ENCODE measurements at regions not wholly inside any gene's neighbourhood (a gene's known extent, or its start where the extent isn't known, plus 50 kb on each side); places are given as distances from the start of the nearest gene placed in this dataset.

DNA sequence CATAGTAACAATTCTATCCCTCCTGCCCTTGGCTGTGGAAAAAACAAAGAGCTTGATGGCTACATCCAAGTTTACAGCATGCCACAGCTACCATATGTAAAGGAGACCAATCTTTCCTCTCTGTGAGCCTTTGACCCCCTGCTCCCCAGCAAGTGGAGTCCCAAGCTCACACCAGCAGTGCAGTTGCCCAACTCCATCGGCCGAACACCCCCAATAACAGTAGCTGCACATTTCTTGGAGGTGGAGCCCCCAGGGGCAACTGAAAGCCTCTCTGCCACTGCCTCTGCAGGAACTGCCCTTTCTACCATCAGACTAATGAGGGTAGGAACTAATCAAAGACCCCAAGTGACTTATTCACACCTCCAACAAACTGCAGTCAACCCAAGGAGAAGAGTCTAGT, 81.0 kb upstream of the TCEAL2 start:
- no peaks in the 10 kb centered on the region for H3K9me3 ChIP-seq (ENCODE audit: control insufficient read depth in 1 of 2, insufficient read depth in 1 of 2, low read depth in 1 of 2, low read length in 2 of 2)
- TF ChIP-seq ZFX (IDR thresholded peaks at IDR 0.05) (no peak), EZH2phosphoT487 (IDR thresholded peaks at IDR 0.05; ENCODE audit: borderline replicate concordance) (no peak), POLR2AphosphoS5 (IDR thresholded peaks at IDR 0.05; ENCODE audit: low read depth, low read length) (no peak), TCF7L2 (IDR thresholded peaks at IDR 0.05; ENCODE audit: borderline replicate concordance, extremely low read depth, insufficient read depth, insufficient read length) (no peak)
- TF ChIP-seq, protein P1, sequence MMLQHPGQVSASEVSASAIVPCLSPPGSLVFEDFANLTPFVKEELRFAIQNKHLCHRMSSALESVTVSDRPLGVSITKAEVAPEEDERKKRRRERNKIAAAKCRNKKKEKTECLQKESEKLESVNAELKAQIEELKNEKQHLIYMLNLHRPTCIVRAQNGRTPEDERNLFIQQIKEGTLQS (IDR thresholded peaks at IDR 0.05), result no peak
- TF ChIP-seq, protein P2, sequence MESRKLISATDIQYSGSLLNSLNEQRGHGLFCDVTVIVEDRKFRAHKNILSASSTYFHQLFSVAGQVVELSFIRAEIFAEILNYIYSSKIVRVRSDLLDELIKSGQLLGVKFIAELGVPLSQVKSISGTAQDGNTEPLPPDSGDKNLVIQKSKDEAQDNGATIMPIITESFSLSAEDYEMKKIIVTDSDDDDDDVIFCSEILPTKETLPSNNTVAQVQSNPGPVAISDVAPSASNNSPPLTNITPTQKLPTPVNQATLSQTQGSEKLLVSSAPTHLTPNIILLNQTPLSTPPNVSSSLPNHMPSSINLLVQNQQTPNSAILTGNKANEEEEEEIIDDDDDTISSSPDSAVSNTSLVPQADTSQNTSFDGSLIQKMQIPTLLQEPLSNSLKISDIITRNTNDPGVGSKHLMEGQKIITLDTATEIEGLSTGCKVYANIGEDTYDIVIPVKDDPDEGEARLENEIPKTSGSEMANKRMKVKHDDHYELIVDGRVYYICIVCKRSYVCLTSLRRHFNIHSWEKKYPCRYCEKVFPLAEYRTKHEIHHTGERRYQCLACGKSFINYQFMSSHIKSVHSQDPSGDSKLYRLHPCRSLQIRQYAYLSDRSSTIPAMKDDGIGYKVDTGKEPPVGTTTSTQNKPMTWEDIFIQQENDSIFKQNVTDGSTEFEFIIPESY (IDR thresholded peaks at IDR 0.05; ENCODE audit: extremely low read depth, insufficient replicate concordance, low read length), result no peak
- no peaks in the 10 kb centered on the region for H4K20me1 ChIP-seq (ENCODE audit: insufficient read depth)
- intact Hi-C loops (cut with micrococcal nuclease), result no loop called here
- H3K4me2 ChIP-seq (ENCODE audit: low read length), result no peak overlapping the region
- no peaks in the 10 kb centered on the region for H3K9me2 ChIP-seq (ENCODE audit: insufficient read depth)
- DNase-seq (ENCODE audit: low read depth, low spot score) (no peak), ATAC-seq (no peak)
- RAD21 ChIA-PET (ENCODE audit: low non-redundant PET in 1 of 2, low total read pairs in 2 of 2, uncharacterized antibody in 2 of 2, unreplicated experiment in 2 of 2), result no interaction called here
- H3K79me2 ChIP-seq (ENCODE audit: insufficient read depth, low read length), result no peaks in the 10 kb centered on the region
- CTCF ChIA-PET, result no interaction called here
- H3K4me1 ChIP-seq (ENCODE audit: control insufficient read depth in 1 of 2, insufficient read depth in 2 of 2, low read length in 2 of 2), result no peaks in the 10 kb centered on the region
- no peak overlapping the region for H3K9ac ChIP-seq (ENCODE audit: low read length)
- no peak overlapping the region for H2AFZ ChIP-seq (ENCODE audit: low read depth, low read length, poor library complexity, severe bottlenecking)
- H3K27ac ChIP-seq (ENCODE audit: low read depth, low read length), result no peak overlapping the region
- H3K27me3 ChIP-seq (ENCODE audit: insufficient read depth, low read length), result no peaks in the 10 kb centered on the region
- BruUV-seq (replicated peaks), result no TSS peak
- H3K4me3 ChIP-seq (replicated peaks in 1 of 2; ENCODE audit: low read depth in 1 of 2, low read length in 2 of 2), result no peak overlapping the region
- POLR2A ChIA-PET, result no interaction called here
- no peaks in the 10 kb centered on the region for H3K36me3 ChIP-seq (ENCODE audit: control insufficient read depth in 1 of 2, insufficient read depth in 2 of 2, low read length in 2 of 2)

DNA sequence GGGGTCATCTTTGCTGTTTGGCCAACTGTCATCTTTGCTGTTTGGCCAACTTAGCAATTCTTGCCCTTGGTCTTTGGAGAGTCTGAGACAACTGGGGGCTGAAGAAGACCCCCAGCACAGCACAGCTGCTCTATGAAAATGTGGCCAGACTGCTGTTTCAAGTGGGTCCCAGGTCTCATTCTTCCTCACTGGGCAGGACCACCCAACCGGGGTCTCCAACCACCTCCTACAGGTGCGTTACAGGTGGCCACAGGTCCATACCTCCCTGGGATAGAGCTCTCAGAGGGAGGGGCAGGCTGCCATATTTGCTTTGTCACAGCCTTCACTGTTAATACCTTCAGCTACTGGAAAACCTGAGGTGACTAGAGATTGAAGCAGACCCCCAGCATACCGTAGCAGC, 82.1 kb upstream of the TCEAL2 start:
- no TSS peak for BruUV-seq (replicated peaks)
- RAD21 ChIA-PET (ENCODE audit: low non-redundant PET in 1 of 2, low total read pairs in 2 of 2, uncharacterized antibody in 2 of 2, unreplicated experiment in 2 of 2), result no interaction called here
- TF ChIP-seq ZNF274 (IDR thresholded peaks at IDR 0.05; ENCODE audit: low read depth, low read length), result no peak
- no peak for TF ChIP-seq SP1 (IDR thresholded peaks at IDR 0.05; ENCODE audit: low read depth)
- no peak for TF ChIP-seq POLR2AphosphoS5 (IDR thresholded peaks at IDR 0.05; ENCODE audit: low read depth, low read length)
- TF ChIP-seq MAX (IDR thresholded peaks at IDR 0.05), result no peak
- no peak for TF ChIP-seq JUND (IDR thresholded peaks at IDR 0.05)
- TF ChIP-seq, protein P2 (IDR thresholded peaks at IDR 0.05; ENCODE audit: extremely low read depth, insufficient replicate concordance, low read length), result no peak
- TF ChIP-seq SIN3A (IDR thresholded peaks at IDR 0.05; ENCODE audit: low read depth), result no peak
- no peak for TF ChIP-seq POLR2A (IDR thresholded peaks at IDR 0.05; ENCODE audit: borderline replicate concordance, extremely low read depth, insufficient read depth, insufficient read length)
- no peak for TF ChIP-seq TCF7L2 (IDR thresholded peaks at IDR 0.05; ENCODE audit: borderline replicate concordance, extremely low read depth, insufficient read depth, insufficient read length)
- TF ChIP-seq, protein P3, sequence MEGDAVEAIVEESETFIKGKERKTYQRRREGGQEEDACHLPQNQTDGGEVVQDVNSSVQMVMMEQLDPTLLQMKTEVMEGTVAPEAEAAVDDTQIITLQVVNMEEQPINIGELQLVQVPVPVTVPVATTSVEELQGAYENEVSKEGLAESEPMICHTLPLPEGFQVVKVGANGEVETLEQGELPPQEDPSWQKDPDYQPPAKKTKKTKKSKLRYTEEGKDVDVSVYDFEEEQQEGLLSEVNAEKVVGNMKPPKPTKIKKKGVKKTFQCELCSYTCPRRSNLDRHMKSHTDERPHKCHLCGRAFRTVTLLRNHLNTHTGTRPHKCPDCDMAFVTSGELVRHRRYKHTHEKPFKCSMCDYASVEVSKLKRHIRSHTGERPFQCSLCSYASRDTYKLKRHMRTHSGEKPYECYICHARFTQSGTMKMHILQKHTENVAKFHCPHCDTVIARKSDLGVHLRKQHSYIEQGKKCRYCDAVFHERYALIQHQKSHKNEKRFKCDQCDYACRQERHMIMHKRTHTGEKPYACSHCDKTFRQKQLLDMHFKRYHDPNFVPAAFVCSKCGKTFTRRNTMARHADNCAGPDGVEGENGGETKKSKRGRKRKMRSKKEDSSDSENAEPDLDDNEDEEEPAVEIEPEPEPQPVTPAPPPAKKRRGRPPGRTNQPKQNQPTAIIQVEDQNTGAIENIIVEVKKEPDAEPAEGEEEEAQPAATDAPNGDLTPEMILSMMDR (IDR thresholded peaks at IDR 0.05 in 2 of 3, conservative IDR thresholded peaks at IDR 0.05 in 1 of 3; ENCODE audit: borderline replicate concordance in 1 of 3, insufficient read depth in 1 of 3, low read depth in 2 of 3, low read length in 2 of 3), result no peak
- no peak for TF ChIP-seq RAD21 (IDR thresholded peaks at IDR 0.05; ENCODE audit: low read depth)
- no peak for TF ChIP-seq ZFX (IDR thresholded peaks at IDR 0.05)
- no peak for TF ChIP-seq EGR1 (IDR thresholded peaks at IDR 0.05; ENCODE audit: low read depth)

More for the DNA sequence above, 82.1 kb upstream of the TCEAL2 start:
- no peaks in the 10 kb centered on the region for H4K20me1 ChIP-seq (ENCODE audit: insufficient read depth)
- no peaks in the 10 kb centered on the region for H3K36me3 ChIP-seq (ENCODE audit: control insufficient read depth in 1 of 2, insufficient read depth in 2 of 2, low read length in 2 of 2)
- no peaks in the 10 kb centered on the region for H3K4me1 ChIP-seq (ENCODE audit: control insufficient read depth in 1 of 2, insufficient read depth in 2 of 2, low read length in 2 of 2)
- no peak overlapping the region for H3K4me2 ChIP-seq (ENCODE audit: low read length)
- no peaks in the 10 kb centered on the region for H3K9me2 ChIP-seq (ENCODE audit: insufficient read depth)
- ChIA-PET POLR2A (no interaction called here), CTCF (no interaction called here)
- H3K9me3 ChIP-seq (ENCODE audit: control insufficient read depth in 1 of 2, insufficient read depth in 1 of 2, low read depth in 1 of 2, low read length in 2 of 2), result no peaks in the 10 kb centered on the region
- H3K9ac ChIP-seq (ENCODE audit: low read length), result no peak overlapping the region
- H2AFZ ChIP-seq (ENCODE audit: low read depth, low read length, poor library complexity, severe bottlenecking), result no peak overlapping the region
- ATAC-seq (no peak), DNase-seq (ENCODE audit: low read depth, low spot score) (no peak)
- no peaks in the 10 kb centered on the region for H3K27me3 ChIP-seq (ENCODE audit: insufficient read depth, low read length)
- H3K79me2 ChIP-seq (ENCODE audit: insufficient read depth, low read length), result no peaks in the 10 kb centered on the region
- H3K4me3 ChIP-seq (replicated peaks in 1 of 2; ENCODE audit: low read depth in 1 of 2, low read length in 2 of 2), result no peak overlapping the region
- H3K27ac ChIP-seq (ENCODE audit: low read depth, low read length), result no peak overlapping the region
- intact Hi-C loops (cut with micrococcal nuclease), result no loop called here
